ENCODE measurements at regions not wholly inside any gene's neighbourhood (a gene's known extent, or its start where the extent isn't known, plus 50 kb on each side); places are given as distances from the start of the nearest gene placed in this dataset.

- TF ChIP-seq CTCF (IDR thresholded peaks at IDR 0.05) (no peak), POLR2AphosphoS5 (IDR thresholded peaks at IDR 0.05) (no peak), POLR2A (IDR thresholded peaks at IDR 0.05) (no peak)
- Histone ChIP-seq H3K9me3 (no peaks in the 10 kb centered on the region), H3K36me3 (no peaks in the 10 kb centered on the region), H3K4me3 (no peak overlapping the region), H3K4me1 (no peaks in the 10 kb centered on the region), H3K27ac (no peak overlapping the region), H3K27me3 (no peaks in the 10 kb centered on the region)
- no peak for DNase-seq (ENCODE audit: low spot score in 2 of 2)
- intact Hi-C loops (cut with DNase I; ENCODE audit: low total_unique reads), result no loop called here
Measured at GRCh38 chr2:152284398-152284797, 50.6 kb upstream of the FMNL2 start.
